HG02678 (cell line): ENCODE measurements at regions not wholly inside any gene's neighbourhood (a gene's known extent, or its start where the extent isn't known, plus 50 kb on each side); places are given as distances from the start of the nearest gene placed in this dataset.
A peak's percentile ranks its signal among the peaks of the same experiment; 100 is the strongest.
"Not testable (repeated sequence)": the region's sequence is repeated elsewhere in the genome, so short reads cannot be mapped to it uniquely, and the experiment has no call there.

ENCODE experiments used
- ATAC-seq: cut with Tn5 transposase; IDR thresholded peaks from one replicate; pipeline ENCODE4 v1.9.1; 2021; ENCODE audit warnings: mild to moderate bottlenecking, moderate library complexity; ENCODE audit not compliant: unreplicated experiment

GRCh38 chr1:193417403-193417802 is 231.0 kb upstream of the B3GALT2 start:
- ATAC-seq: no peak

DNA sequence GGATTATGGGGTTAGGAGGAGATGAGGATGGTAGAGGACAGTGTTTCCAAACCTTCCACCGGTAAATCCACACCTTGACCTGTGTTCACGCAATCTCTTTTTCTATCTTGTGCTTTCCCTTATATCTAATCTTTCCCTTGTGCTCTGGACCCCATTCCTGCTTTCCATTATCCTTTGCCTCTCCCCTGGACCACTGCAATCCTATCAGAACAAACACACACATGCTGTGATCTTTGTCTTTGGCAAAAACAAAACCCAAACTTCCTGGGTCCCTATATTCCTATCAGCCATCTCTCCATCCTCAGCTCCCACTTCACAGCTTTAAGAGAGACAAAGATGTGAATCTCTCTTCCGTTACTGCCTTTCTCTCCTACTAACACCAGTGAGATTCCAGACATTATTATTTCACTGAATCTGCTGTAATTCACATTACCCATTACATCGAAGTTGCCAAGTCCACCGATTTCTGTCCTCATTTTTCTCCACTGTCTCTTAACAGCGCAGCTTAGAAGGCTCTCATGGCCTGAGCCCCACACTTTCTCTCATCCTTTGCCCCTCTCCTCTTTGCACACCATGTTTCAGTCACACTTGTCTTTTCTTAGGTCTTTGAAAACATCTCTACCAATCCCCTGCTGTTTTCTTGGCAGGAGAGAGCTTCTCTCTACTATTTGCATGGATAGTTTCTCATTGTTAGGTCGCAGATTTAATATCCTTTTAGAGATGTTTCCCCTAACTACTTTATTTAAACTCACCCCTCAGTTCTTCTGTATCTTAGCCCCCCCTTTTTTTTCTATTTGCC is 230.0 kb upstream of the B3GALT2 start:
- no peak for ATAC-seq

DNA sequence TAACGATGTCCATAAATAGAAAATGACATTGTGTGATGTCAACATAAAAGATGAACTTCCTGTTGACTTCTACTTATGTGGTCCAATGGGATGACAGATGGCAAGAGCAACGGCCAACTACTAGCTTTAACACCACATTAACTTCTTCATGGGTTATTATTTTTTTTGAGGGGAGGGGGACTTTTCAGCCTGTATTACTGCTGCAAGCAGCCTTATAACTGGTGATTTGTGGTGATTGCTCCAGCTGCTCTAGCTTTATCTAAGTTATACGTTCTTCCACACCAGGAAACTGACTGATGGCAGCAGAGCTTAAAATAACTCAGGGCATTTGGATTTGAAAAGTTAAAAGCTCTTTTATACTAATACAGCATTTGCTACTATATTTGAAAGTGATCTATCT is 228.8 kb upstream of the B3GALT2 start:
- no peak for ATAC-seq

DNA sequence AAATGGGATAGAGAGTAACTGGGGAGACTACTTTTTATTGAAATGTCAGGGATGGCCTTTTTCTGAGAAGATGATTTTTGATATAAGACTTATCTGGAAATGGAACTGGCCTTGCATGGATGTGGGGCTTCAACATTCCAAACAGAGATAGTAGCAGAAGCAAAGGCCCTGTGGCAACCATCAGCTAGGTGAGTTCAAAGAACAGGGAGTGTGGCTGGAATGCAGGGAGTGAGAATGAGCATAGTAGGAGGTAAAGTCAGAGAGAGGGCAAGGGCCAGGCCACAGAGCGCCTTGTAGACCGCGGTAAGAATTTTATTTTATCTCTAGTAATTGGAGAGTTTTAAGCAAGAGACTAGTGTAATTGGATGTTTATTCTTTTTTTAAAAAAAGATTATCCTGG is 227.0 kb upstream of the B3GALT2 start:
- no peak for ATAC-seq

GRCh38 chr1:193412748-193413147 is 226.3 kb upstream of the B3GALT2 start:
- ATAC-seq: no peak

GRCh38 chr1:193411714-193412113 is 225.3 kb upstream of the B3GALT2 start:
- ATAC-seq: no peak

- ATAC-seq: no peak
These were observed 224.8 kb upstream of the B3GALT2 start for GRCh38 chr1:193411215-193411614.

- ATAC-seq: no peak
These were observed 222.4 kb upstream of the B3GALT2 start for GRCh38 chr1:193408782-193409293.

DNA sequence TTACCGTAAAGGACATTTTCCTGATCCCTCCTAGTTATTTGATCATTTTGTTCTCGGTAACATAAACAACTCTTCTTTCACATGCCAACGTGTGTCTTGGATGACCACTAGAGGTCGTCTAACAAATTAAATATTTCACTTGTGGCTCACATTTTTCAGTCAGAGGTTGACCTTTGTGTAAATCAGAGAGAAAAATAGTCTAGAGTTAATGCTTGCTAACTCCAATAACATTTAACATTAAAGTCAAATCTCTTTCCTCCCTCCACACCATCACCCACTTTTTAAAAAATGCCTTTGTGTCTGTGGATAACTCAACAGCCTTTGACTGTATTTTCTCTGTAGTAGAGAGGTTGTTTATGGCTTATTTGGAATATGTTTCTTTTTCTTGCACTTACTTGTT is 220.5 kb upstream of the B3GALT2 start:
- peak; percentile 65 for ATAC-seq

- no peak for ATAC-seq
These were observed 217.8 kb upstream of the B3GALT2 start for GRCh38 chr1:193404236-193404635.

DNA sequence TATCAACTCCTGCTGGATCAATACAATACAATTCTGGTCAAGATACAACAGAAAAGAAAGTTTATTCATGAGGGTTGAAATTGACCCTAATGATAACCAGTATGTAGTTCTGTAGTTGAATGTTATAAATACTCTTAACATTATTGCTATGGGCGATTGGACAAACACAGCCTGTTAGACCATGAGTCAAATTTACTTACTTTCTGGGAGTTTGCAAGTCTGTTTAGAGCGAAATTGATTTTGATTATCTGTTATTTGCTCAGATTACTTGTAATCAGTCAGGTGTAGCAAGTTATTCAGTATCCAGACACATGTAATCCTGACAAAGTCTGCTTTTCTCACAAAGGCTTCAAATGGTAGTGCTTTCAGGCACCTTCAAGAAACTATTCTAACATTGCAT is 216.6 kb upstream of the B3GALT2 start:
- no peak for ATAC-seq

- ATAC-seq: no peak
These were observed 215.6 kb upstream of the B3GALT2 start for GRCh38 chr1:193402037-193402436.

- no peak for ATAC-seq
These were observed 207.9 kb upstream of the B3GALT2 start for GRCh38 chr1:193394336-193394735.

- ATAC-seq: no peak
These were observed 206.3 kb upstream of the B3GALT2 start for GRCh38 chr1:193392686-193393085.

DNA sequence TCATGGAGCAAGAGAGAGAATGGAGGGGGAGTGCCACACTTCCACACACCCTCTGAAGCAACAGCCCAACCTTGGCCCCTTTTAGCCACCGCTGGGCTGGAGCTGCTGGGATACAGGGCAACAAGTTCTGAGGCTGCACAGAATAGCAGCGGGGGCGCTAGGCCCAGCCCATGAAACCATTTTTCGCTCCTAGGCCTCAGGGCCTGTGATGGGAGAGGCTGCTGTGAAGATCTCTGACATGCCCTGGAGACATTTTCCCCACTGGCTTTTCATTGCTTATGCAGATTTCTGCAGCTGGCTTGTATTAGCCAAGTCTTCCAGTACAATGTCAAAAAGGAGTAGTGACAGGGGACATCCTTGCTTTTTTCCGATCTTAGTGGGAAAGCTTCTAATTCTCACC is 202.3 kb upstream of the B3GALT2 start:
- no peak for ATAC-seq

GRCh38 chr1:193388165-193388564 is 201.8 kb upstream of the B3GALT2 start:
- no peak for ATAC-seq

DNA sequence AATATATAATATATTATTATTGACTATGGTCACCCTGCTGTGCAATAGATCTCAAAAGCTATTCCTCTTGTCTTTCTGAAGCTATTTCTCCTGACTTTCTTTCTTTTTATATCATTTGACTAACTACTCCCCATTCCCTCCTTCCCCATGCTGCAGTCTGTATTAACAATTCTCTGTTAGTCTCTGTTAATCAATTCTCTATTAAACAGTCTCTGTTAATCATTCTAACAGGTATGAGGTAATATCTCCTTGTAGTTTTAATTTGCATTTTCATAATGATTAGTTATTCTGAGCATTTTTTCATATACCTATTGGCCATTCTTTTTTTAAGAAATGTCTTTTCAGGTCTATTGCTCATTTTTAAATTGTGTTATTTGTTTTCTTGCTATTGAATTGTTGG is 201.0 kb upstream of the B3GALT2 start:
- ATAC-seq: no peak

DNA sequence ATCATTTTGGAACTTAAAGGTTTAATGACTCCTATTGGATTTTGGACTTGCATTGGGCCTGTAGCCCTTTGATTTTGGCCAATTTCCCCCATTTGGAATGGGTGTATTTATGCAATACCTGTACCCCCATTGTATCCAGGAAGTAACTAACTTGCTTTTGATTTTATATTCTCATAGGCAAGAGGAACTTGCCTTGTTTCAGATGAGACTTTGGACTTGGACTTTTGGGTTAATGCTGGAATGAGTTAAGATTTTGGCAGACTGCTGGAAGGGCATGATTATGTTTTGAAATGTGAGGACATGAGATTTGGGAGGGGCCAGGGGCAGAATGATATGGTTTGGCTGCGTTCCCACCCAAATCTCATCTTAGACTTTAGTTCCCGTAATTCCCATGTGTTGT is 192.0 kb upstream of the B3GALT2 start:
- not testable (repeated sequence) for ATAC-seq

- ATAC-seq: no peak
These were observed 191.1 kb upstream of the B3GALT2 start for GRCh38 chr1:193377472-193377871.

DNA sequence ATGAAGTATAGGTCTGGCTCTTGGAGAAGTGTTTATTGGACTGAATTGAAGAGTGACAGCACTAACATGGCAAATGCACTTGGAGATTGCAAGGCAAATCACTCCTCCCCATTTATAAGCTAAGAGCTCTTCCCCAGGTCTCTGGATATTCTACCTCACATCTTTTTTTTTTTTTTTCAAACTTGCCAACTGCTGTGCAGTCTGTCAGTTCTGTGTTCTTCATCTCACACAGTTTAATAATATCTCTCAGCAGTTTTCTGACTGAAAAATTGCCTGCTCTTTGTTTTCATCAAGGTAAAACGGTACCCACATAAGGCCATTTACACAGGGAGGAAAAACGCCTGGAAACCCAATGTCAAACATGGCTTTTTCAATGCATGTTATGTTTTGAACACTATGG is 186.1 kb upstream of the B3GALT2 start:
- no peak for ATAC-seq

- ATAC-seq: peak; percentile 82
These were observed 181.9 kb upstream of the B3GALT2 start for GRCh38 chr1:193368302-193368701.

- ATAC-seq: peak; percentile 17
These were observed 181.4 kb upstream of the B3GALT2 start for GRCh38 chr1:193367863-193368262.
